Upper lobe of left lung (tissue), 6 donors: ENCODE measurements at regions not wholly inside any gene's neighbourhood (a gene's known extent, or its start where the extent isn't known, plus 50 kb on each side); places are given as distances from the start of the nearest gene placed in this dataset.

Experiments used
- ATAC-seq, 2 donors: fragments of 200-7000 bp; cut with Tn5 transposase; one replicate each; pipeline ENCODE4 v1.9.1; 2022; ENCODE audit warnings: mild to moderate bottlenecking in 2 of 2, moderate library complexity in 2 of 2; ENCODE audit not compliant: low FRiP score in 2 of 2
- DNase-seq, 2 donors: peaks; one replicate each; pipeline ENCODE4 v3.0.0-alpha.2; 2019 to 2020
- H3K27ac ChIP-seq, 4 donors: fragments of 200-600 bp; sonication (generic); one replicate each; pipeline ENCODE4 v1.5.1; 2016 to 2019
- H3K27me3 ChIP-seq, 4 donors: fragments of 200-600 bp; sonication (generic); one replicate each; pipeline ENCODE4 v1.5.1; 2017 to 2019
- H3K36me3 ChIP-seq, 4 donors: fragments of 200-600 bp; sonication (generic); one replicate each; pipeline ENCODE4 v1.5.1; 2016 to 2019
- H3K4me1 ChIP-seq, 4 donors: fragments of 200-600 bp; sonication (generic); one replicate each; pipeline ENCODE4 v1.5.1; 2018 to 2019
- H3K4me3 ChIP-seq, 4 donors: fragments of 200-600 bp; sonication (generic); one replicate each; pipeline ENCODE4 v1.5.1; 2017 to 2019; ENCODE audit warnings: mild to moderate bottlenecking in 2 of 4, moderate library complexity in 1 of 4
- H3K9me3 ChIP-seq, 4 donors: fragments of 200-600 bp; sonication (generic); one replicate each; pipeline ENCODE4 v1.5.1; 2018 to 2019
- EP300 ChIP-seq, 4 donors: sonication (generic); formaldehyde crosslinking; IDR thresholded peaks; one replicate each; pipeline ENCODE4 v1.5.1; 2017; ENCODE audit warnings: antibody characterized with exemption in 4 of 4, control low read depth in 2 of 4
- POLR2A ChIP-seq, 4 donors: fragments of 450-650 bp; IDR thresholded peaks; one replicate each; pipeline ENCODE4 v1.5.1; 2016 to 2017; ENCODE audit warnings: antibody characterized with exemption in 4 of 4, mild to moderate bottlenecking in 2 of 4
- POLR2AphosphoS5 ChIP-seq, 2 donors: sonication (generic); formaldehyde crosslinking; IDR thresholded peaks; one replicate each; pipeline ENCODE4 v1.5.1; 2017; ENCODE audit warnings: antibody characterized with exemption in 2 of 2
- WGBS, 2 donors: methylation state at CpG; one replicate each; pipeline ENCODE4 v1.1.5; 2017 to 2018; 5-methylcytosine and 5-hydroxymethylcytosine counted together
- TF ChIP-seq, protein P1 (sequence below), 6 experiments: fragments of 450-650 bp in 4 of 6; fragments of 200-600 bp in 2 of 6; sonication (generic) in 2 of 6; IDR thresholded peaks; one replicate each; pipeline ENCODE4 v1.5.1; 2016 to 2019; ENCODE audit warnings: antibody characterized with exemption in 6 of 6
- donor health status: DM: no; HTN: no; CAD: no; lungs with moderate emphysema.
- donor health status: DM: no; HTN: yes; CAD: no; lungs with severe emphysema.

DNA sequence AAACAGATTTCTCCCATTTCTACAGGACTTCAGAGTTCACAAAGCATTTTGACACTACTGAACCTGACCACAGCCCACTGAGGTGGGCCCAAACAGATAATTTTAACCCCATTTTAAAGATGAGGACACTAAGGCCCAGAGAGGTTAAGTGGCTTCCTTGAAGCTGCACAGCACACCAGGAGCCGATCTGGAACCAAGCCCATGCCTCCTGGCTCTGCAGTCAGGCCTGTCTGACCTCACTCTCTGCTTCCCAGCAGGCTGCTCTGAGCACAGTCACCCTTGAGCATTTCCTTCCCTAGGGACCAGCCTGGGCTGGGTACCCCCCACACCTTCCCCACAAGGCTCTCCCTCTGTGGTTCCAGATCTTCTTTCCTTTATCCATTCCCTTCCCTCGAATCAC is 252.2 kb downstream of the ENGASE start:
- Histone ChIP-seq H3K4me1 (no peaks in the 10 kb centered on the region), H3K36me3 (no peaks in the 10 kb centered on the region), H3K27me3 (no peaks in the 10 kb centered on the region), H3K27ac (no peak overlapping the region), H3K4me3 (no peak overlapping the region), H3K9me3 (no peaks in the 10 kb centered on the region)
- ATAC-seq (no peak), DNase-seq (no peak)
- WGBS, 2 donors: 25 to 77% methylated on average over 2 of the region's 2 CpGs
- no peak for TF ChIP-seq POLR2AphosphoS5 (IDR thresholded peaks at IDR 0.05)
- no peak for TF ChIP-seq EP300 (IDR thresholded peaks at IDR 0.05)
- TF ChIP-seq, protein P1, sequence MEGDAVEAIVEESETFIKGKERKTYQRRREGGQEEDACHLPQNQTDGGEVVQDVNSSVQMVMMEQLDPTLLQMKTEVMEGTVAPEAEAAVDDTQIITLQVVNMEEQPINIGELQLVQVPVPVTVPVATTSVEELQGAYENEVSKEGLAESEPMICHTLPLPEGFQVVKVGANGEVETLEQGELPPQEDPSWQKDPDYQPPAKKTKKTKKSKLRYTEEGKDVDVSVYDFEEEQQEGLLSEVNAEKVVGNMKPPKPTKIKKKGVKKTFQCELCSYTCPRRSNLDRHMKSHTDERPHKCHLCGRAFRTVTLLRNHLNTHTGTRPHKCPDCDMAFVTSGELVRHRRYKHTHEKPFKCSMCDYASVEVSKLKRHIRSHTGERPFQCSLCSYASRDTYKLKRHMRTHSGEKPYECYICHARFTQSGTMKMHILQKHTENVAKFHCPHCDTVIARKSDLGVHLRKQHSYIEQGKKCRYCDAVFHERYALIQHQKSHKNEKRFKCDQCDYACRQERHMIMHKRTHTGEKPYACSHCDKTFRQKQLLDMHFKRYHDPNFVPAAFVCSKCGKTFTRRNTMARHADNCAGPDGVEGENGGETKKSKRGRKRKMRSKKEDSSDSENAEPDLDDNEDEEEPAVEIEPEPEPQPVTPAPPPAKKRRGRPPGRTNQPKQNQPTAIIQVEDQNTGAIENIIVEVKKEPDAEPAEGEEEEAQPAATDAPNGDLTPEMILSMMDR (IDR thresholded peaks at IDR 0.05): no peak
- TF ChIP-seq POLR2A (IDR thresholded peaks at IDR 0.05): no peak

DNA sequence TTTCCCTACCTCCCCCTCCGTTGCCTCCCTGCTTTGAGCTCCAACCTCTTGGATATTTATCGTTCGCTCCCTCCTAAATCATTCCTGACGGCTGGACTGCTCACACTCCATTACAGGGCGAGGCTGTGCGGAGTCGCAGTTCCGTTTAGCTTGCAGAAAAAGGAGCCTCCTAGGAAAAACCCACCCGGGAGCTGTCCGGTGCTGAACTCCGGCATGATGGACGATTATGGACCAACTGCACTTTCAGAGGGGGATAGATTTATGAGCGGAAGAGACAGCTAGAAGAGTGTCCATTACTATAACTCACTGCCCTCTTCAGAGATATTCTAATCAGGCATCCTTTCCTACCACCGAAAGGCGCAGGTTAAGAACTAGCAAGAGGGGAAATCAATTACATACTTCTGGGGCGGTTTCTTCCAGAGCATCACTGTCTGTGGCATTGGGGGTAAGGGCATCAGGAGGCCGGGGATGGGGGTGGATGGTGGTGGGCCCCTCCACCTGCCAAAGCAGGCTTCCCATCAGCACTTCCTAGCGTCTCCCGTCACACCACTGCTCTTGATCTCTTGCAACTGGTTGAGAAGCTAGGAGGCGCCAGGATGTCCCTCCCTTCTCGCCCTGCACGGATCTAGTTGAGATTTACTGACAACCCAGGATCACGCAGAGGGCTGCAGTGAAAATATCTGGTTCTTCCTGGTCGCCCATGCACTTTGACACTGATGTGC is 251.2 kb downstream of the ENGASE start:
- ATAC-seq (no peak), DNase-seq (no peak)
- no peaks in the 10 kb centered on the region for H3K27me3 ChIP-seq
- WGBS, 2 donors: 30 to 32% methylated on average over 23 to 24 of the region's 24 CpGs
- no peak overlapping the region for H3K27ac ChIP-seq
- H3K9me3 ChIP-seq: no peaks in the 10 kb centered on the region
- no peak overlapping the region for H3K4me3 ChIP-seq
- TF ChIP-seq POLR2AphosphoS5 (IDR thresholded peaks at IDR 0.05) (no peak), POLR2A (IDR thresholded peaks at IDR 0.05) (no peak), EP300 (IDR thresholded peaks at IDR 0.05) (no peak)
- TF ChIP-seq, protein P1 (IDR thresholded peaks at IDR 0.05): no peak
- no peaks in the 10 kb centered on the region for H3K4me1 ChIP-seq
- H3K36me3 ChIP-seq: no peaks in the 10 kb centered on the region

DNA sequence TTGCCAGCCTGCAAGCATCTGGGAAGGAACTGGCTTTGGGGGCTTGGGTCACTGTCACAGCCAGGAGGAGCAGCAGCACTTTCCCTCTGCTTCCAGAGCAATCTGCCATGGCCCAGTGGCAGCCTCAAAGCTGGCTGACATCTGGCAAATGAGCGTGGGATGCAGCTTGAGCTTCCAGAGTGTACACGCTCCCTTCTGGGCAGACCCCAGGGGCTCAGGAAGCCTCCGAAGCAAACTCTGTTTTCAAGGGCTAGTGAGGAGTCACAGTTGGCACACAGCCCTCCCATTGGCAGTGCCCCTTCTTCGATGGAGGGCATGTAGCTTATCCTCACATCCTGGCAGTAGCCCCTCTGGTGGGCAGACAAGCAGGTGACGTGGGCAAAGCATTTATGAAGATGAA is 249.6 kb downstream of the ENGASE start:
- Histone ChIP-seq H3K4me1 (no peaks in the 10 kb centered on the region), H3K36me3 (no peaks in the 10 kb centered on the region), H3K4me3 (no peak overlapping the region), H3K27ac (no peak overlapping the region), H3K27me3 (no peaks in the 10 kb centered on the region), H3K9me3 (no peaks in the 10 kb centered on the region)
- 67% methylated on average over 5 of the region's 5 CpGs; no CpG with 5 or more reads in 1 of the 2 donors for WGBS, 2 donors
- TF ChIP-seq POLR2AphosphoS5 (IDR thresholded peaks at IDR 0.05): no peak
- no peak for TF ChIP-seq EP300 (IDR thresholded peaks at IDR 0.05)
- no peak for TF ChIP-seq POLR2A (IDR thresholded peaks at IDR 0.05)
- TF ChIP-seq, protein P1 (IDR thresholded peaks at IDR 0.05): no peak
- ATAC-seq (no peak), DNase-seq (no peak)

GRCh38 chr17:79323566-79323965 is 248.9 kb downstream of the ENGASE start:
- no peak overlapping the region for H3K27ac ChIP-seq
- no peaks in the 10 kb centered on the region for H3K27me3 ChIP-seq
- DNase-seq (no peak), ATAC-seq (no peak)
- no peaks in the 10 kb centered on the region for H3K4me1 ChIP-seq
- no peaks in the 10 kb centered on the region for H3K9me3 ChIP-seq
- TF ChIP-seq, protein P1 (IDR thresholded peaks at IDR 0.05): no peak
- TF ChIP-seq POLR2AphosphoS5 (IDR thresholded peaks at IDR 0.05) (no peak), POLR2A (IDR thresholded peaks at IDR 0.05) (no peak), EP300 (IDR thresholded peaks at IDR 0.05) (no peak)
- no peak overlapping the region for H3K4me3 ChIP-seq
- H3K36me3 ChIP-seq: no peaks in the 10 kb centered on the region
- 78 to 90% methylated on average over 8 to 10 of the region's 10 CpGs for WGBS, 2 donors
